Liver (tissue), 3 donors: ENCODE measurements at regions not wholly inside any gene's neighbourhood (a gene's known extent, or its start where the extent isn't known, plus 50 kb on each side); places are given as distances from the start of the nearest gene placed in this dataset.

Experiments
- CTCF ChIP-seq: fragments of 150-350 bp; IDR thresholded peaks from 2 replicates; pipeline ENCODE4 v1.5.1; 2017; ENCODE audit warnings: improper control_type of control experiment, low read depth, low read length; ENCODE audit not compliant: missing input control
- GABPA ChIP-seq, 2 donors: IDR thresholded peaks in 1 of 2; conservative IDR thresholded peaks in 1 of 2; 2 replicates each; pipeline ENCODE4 v1.6.1; 2016; ENCODE audit warnings: antibody characterized with exemption in 2 of 2, mild to moderate bottlenecking in 1 of 2, moderate library complexity in 1 of 2
- REST ChIP-seq: IDR thresholded peaks from 2 replicates; pipeline ENCODE4 v1.6.1; 2016; ENCODE audit warnings: antibody characterized with exemption, mild to moderate bottlenecking
- TAF1 ChIP-seq: conservative IDR thresholded peaks from 2 replicates; pipeline ENCODE4 v1.6.1; 2016; ENCODE audit warnings: antibody characterized with exemption, mild to moderate bottlenecking
- YY1 ChIP-seq: IDR thresholded peaks from 2 replicates; pipeline ENCODE4 v1.6.1; 2016; ENCODE audit warnings: antibody characterized with exemption, mild to moderate bottlenecking
- donor health status: healthy.
- donor health status: healthy.

GRCh38 chr1:163610486-163610885, 288.7 kb downstream of the NUF2 start:
- TF ChIP-seq TAF1 (no peak), YY1 (no peak), CTCF (no peak), GABPA (IDR thresholded peaks at IDR 0.05 in 1 of 2, conservative IDR thresholded peaks at IDR 0.05 in 1 of 2) (no peak), REST (no peak)
